ENCODE measurements at regions not wholly inside any gene's neighbourhood (a gene's known extent, or its start where the extent isn't known, plus 50 kb on each side); places are given as distances from the start of the nearest gene placed in this dataset.
"Not testable (repeated sequence)": the region's sequence is repeated elsewhere in the genome, so short reads cannot be mapped to it uniquely, and the experiment has no call there.

- TF ChIP-seq CTCF, POLR2A (IDR thresholded peaks at IDR 0.05): not testable (repeated sequence)
Observed at GRCh38 chr4:189579645-189580044, 361.0 kb upstream of the FRG1 start.

All from gastroesophageal sphincter (tissue), 3 donors.